RWPE1 (cell line): ENCODE measurements at regions not wholly inside any gene's neighbourhood (a gene's known extent, or its start where the extent isn't known, plus 50 kb on each side); places are given as distances from the start of the nearest gene placed in this dataset.

Source experiments
- CTCF ChIA-PET: fragments of 350-600 bp; sonication (Branson Sonifier 250); formaldehyde crosslinking; extraction: SDS; loops from one replicate; lab custom pipeline; 2021; lab: Yijun Ruan, JAX
- POLR2A ChIA-PET: fragments of 400-600 bp; formaldehyde crosslinking; extraction: SDS; loops from one replicate; lab custom pipeline; 2020; ENCODE audit warnings: antibody characterized with exemption; ENCODE audit not compliant: low non-redundant PET; lab: Yijun Ruan, JAX
- DNase-seq: peaks from one replicate; pipeline ENCODE4 v3.0.0; 2012; ENCODE audit warnings: low spot score
- H3K27ac ChIP-seq: fragments of 450-650 bp; 2 replicates; pipeline ENCODE4 v1.5.1; 2017
- CTCF ChIP-seq: fragments of 450-650 bp; conservative IDR thresholded peaks from 2 replicates; pipeline ENCODE4 v1.5.1; 2017; ENCODE audit warnings: low read depth, mild to moderate bottlenecking

GRCh38 chr6:93829009-93829408, 409.6 kb upstream of the EPHA7 start:
- H3K27ac ChIP-seq: no peak overlapping the region
- POLR2A ChIA-PET: no interaction called here
- CTCF ChIA-PET: no interaction called here
- DNase-seq: no peak
- no peak for TF ChIP-seq CTCF

GRCh38 chr6:93828553-93828952, 409.2 kb upstream of the EPHA7 start:
- ChIA-PET CTCF (no interaction called here), POLR2A (no interaction called here)
- no peak for TF ChIP-seq CTCF
- no peak for DNase-seq
- H3K27ac ChIP-seq: no peak overlapping the region

- ChIA-PET POLR2A (no interaction called here), CTCF (interaction anchor here (0.5 kb wide), 1 partner anchor 15 kb away, joined by 3 read pairs; no protein-coding TSS in a partner anchor)
- DNase-seq: no peak
- no peak overlapping the region for H3K27ac ChIP-seq
- TF ChIP-seq CTCF: no peak
Observed at GRCh38 chr6:93827728-93828127, 408.4 kb upstream of the EPHA7 start.

- no peak for TF ChIP-seq CTCF
- CTCF ChIA-PET: no interaction called here
- POLR2A ChIA-PET: no interaction called here
Observed at GRCh38 chr6:93825950-93826349, 406.6 kb upstream of the EPHA7 start.

GRCh38 chr6:93823489-93823888, 404.1 kb upstream of the EPHA7 start:
- H3K27ac ChIP-seq: no peak overlapping the region
- DNase-seq: no peak
- TF ChIP-seq CTCF: no peak
- POLR2A ChIA-PET: no interaction called here
- CTCF ChIA-PET: no interaction called here

More at GRCh38 chr6:93825950-93826349, 406.6 kb upstream of the EPHA7 start:
- H3K27ac ChIP-seq: no peak overlapping the region
- no peak for DNase-seq

GRCh38 chr6:93822434-93823265, 403.3 kb upstream of the EPHA7 start:
- ChIA-PET POLR2A (no interaction called here), CTCF (no interaction called here)
- no peak for TF ChIP-seq CTCF
- no peak overlapping the region for H3K27ac ChIP-seq
- DNase-seq: no peak
